ENCODE measurements at regions not wholly inside any gene's neighbourhood (a gene's known extent, or its start where the extent isn't known, plus 50 kb on each side); places are given as distances from the start of the nearest gene placed in this dataset.

DNA sequence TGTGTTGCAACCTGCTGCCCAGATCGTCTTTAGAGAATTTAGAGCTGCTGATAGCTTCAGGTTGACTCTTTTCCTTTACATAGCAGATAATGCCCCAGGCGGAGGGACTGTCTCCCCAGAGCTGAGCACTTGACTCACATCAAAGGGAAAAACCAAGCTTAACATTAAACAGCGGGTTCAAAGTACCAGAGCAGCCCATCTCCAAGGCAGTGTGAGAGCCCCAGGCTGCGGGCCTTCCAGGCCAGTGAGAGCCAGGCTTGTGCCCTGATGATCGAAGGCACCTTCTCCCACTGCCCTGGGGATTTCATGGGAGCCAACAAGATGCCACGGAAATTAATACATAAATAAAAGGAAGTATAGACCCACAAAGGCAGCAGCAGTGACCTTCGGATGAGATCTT lies 275.6 kb downstream of the XXYLT1 start:
- TF ChIP-seq, protein P1, sequence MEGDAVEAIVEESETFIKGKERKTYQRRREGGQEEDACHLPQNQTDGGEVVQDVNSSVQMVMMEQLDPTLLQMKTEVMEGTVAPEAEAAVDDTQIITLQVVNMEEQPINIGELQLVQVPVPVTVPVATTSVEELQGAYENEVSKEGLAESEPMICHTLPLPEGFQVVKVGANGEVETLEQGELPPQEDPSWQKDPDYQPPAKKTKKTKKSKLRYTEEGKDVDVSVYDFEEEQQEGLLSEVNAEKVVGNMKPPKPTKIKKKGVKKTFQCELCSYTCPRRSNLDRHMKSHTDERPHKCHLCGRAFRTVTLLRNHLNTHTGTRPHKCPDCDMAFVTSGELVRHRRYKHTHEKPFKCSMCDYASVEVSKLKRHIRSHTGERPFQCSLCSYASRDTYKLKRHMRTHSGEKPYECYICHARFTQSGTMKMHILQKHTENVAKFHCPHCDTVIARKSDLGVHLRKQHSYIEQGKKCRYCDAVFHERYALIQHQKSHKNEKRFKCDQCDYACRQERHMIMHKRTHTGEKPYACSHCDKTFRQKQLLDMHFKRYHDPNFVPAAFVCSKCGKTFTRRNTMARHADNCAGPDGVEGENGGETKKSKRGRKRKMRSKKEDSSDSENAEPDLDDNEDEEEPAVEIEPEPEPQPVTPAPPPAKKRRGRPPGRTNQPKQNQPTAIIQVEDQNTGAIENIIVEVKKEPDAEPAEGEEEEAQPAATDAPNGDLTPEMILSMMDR (IDR thresholded peaks at IDR 0.05) = no peak
- TF ChIP-seq POLR2A (IDR thresholded peaks at IDR 0.05; ENCODE audit: low read length) (no peak), POLR2AphosphoS2 (conservative IDR thresholded peaks at IDR 0.05; ENCODE audit: low read length) (no peak), RAD21 (conservative IDR thresholded peaks at IDR 0.05 in 1 of 2, IDR thresholded peaks at IDR 0.05 in 1 of 2) (no peak)
- TF ChIP-seq, protein P2, sequence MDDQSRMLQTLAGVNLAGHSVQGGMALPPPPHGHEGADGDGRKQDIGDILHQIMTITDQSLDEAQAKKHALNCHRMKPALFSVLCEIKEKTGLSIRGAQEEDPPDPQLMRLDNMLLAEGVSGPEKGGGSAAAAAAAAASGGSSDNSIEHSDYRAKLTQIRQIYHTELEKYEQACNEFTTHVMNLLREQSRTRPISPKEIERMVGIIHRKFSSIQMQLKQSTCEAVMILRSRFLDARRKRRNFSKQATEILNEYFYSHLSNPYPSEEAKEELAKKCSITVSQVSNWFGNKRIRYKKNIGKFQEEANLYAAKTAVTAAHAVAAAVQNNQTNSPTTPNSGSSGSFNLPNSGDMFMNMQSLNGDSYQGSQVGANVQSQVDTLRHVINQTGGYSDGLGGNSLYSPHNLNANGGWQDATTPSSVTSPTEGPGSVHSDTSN (IDR thresholded peaks at IDR 0.05) = no peak

Measured in A549 (cell line).